HEK293 (cell line): ENCODE measurements at regions not wholly inside any gene's neighbourhood (a gene's known extent, or its start where the extent isn't known, plus 50 kb on each side); places are given as distances from the start of the nearest gene placed in this dataset.

ENCODE experiments used
- OVOL3 ChIP-seq: fragments of 450-650 bp; formaldehyde crosslinking; IDR thresholded peaks from 2 replicates; pipeline ENCODE4 v1.5.1; 2016; ENCODE audit warnings: missing biosample characterization, missing genetic modification characterization
- ZNF529 ChIP-seq: fragments of 450-650 bp; formaldehyde crosslinking; IDR thresholded peaks from 2 replicates; pipeline ENCODE4 v1.5.1; 2017; ENCODE audit warnings: missing genetic modification characterization, missing biosample characterization; ENCODE audit not compliant: insufficient replicate concordance
- TF ChIP-seq, protein P1 (sequence below): fragments of 450-650 bp; formaldehyde crosslinking; IDR thresholded peaks from 2 replicates; pipeline ENCODE4 v1.5.1; 2016; ENCODE audit warnings: missing biosample characterization, missing genetic modification characterization

DNA sequence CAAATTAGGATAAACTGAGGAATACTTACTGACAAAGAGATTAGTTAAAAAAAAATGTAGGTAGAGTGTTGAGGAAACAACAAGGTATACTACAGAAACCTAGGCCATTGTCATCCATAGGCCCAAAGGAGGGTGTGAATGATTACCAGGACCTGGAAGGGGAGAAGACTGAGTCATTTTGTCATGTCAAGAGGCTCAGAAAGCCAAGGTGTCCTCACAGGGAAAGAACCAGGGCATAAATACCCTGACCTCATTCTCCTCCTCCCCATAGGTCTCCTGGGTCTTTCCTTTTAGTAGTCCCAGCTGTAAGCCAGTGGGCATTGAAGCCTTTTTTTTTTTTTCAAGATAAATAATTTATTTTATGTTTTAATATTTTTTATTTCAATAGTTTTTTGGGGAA lies 582.1 kb upstream of the JAG1 start:
- TF ChIP-seq, protein P1, sequence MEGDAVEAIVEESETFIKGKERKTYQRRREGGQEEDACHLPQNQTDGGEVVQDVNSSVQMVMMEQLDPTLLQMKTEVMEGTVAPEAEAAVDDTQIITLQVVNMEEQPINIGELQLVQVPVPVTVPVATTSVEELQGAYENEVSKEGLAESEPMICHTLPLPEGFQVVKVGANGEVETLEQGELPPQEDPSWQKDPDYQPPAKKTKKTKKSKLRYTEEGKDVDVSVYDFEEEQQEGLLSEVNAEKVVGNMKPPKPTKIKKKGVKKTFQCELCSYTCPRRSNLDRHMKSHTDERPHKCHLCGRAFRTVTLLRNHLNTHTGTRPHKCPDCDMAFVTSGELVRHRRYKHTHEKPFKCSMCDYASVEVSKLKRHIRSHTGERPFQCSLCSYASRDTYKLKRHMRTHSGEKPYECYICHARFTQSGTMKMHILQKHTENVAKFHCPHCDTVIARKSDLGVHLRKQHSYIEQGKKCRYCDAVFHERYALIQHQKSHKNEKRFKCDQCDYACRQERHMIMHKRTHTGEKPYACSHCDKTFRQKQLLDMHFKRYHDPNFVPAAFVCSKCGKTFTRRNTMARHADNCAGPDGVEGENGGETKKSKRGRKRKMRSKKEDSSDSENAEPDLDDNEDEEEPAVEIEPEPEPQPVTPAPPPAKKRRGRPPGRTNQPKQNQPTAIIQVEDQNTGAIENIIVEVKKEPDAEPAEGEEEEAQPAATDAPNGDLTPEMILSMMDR (tag by site-specific recombination) = no peak
- TF ChIP-seq ZNF529 (tag by site-specific recombination) (no peak), OVOL3 (no peak)
